GM18909 (cell line): ENCODE measurements at regions not wholly inside any gene's neighbourhood (a gene's known extent, or its start where the extent isn't known, plus 50 kb on each side); places are given as distances from the start of the nearest gene placed in this dataset.

Source experiments
- ATAC-seq: cut with Tn5 transposase; IDR thresholded peaks from one replicate; pipeline ENCODE4 v1.9.1; 2021; ENCODE audit warnings: mild to moderate bottlenecking; ENCODE audit not compliant: unreplicated experiment, poor library complexity

DNA sequence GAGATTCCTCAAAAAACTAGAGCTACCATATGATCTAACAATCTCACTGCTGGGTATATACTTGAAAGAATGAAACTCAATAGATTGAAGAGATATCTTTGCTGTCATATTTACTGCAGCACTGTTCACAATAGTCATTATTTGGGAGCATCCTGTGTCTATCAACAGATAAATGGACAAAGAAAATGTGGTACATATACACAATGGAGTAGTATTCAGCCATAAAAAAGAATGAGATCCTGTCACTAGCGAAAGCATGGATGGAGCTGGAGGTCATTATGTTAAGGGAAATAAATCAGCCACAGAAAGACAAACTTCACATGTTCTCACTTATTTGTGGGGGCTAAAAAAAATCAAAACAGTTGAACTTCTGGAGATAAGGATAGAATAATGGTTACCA is 505.7 kb upstream of the ARRDC3 start:
- ATAC-seq, result no peak

DNA sequence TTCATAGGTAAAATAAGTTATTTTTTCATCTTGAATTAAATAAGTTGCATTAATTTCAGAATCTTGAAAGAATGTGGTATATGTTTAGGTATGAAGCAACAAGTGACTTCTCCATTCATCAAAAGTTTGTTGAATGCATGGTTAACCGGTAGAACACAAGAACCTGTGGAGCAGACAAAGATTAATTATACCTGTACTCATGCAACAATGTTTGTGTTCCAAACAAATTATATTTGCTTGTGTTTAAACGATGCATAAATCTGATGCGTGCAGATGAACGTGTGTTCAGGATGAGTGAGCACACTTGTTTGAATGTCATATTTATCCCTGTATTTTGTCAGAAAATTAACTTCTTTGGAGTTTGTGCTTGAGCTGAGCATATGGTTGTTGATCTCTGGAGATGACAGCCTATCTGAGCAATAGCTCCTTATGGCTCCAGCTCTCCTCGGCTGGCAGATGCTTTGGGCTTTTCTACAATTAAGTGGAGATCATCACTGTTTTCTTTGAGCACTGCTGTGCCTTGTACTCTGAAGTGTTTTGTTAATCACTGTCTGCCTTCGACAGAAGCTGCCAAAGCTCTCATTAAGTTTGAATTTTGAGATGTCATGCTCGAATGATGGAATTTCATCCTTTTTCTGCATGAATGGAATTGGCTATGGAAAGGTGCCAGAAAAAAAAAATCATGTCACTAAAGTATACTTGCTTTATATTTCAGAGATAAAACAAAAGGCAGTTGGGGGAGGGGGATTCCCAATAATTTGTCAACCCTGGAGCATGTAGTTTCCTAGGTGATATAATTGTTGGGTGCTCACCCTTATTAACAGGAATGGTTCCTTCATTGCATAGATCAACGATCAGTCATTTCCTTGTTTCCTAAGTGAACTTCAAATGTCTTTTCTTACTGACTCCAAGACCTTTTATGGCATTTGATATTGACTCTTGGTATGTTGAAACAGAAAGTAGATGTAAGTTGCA is 502.5 kb upstream of the ARRDC3 start:
- ATAC-seq, result no peak

- no peak for ATAC-seq
Observed at GRCh38 chr5:91884036-91884435, 500.9 kb upstream of the ARRDC3 start.

GRCh38 chr5:91875196-91875779 is 492.2 kb upstream of the ARRDC3 start:
- no peak for ATAC-seq

- ATAC-seq, result no peak
Observed at GRCh38 chr5:91867799-91868198, 484.7 kb upstream of the ARRDC3 start.

DNA sequence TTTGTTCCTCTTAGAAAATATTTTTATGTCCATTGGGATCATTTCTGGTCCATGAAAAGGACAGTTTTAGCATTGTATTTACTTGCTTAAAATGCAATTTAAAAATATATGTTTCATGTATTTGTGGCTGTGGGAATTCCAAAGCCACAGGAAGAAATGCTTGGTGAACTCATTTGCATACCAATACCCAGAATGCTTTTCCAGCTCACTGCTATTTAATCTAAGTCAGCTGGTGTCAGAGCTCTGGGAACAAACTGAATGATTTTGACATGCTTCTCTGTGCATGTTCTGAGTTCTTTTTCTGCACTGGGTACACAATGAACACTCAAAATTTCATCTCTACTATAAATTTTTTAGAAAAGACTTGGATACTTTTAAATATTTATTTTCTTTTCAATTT is 482.8 kb upstream of the ARRDC3 start:
- ATAC-seq, result no peak

- ATAC-seq, result no peak
Observed at GRCh38 chr5:91864962-91865361, 481.8 kb upstream of the ARRDC3 start.

- ATAC-seq, result no peak
Observed at GRCh38 chr5:91851670-91852069, 468.6 kb upstream of the ARRDC3 start.

- no peak for ATAC-seq
Observed at GRCh38 chr5:91850031-91850430, 466.9 kb upstream of the ARRDC3 start.

DNA sequence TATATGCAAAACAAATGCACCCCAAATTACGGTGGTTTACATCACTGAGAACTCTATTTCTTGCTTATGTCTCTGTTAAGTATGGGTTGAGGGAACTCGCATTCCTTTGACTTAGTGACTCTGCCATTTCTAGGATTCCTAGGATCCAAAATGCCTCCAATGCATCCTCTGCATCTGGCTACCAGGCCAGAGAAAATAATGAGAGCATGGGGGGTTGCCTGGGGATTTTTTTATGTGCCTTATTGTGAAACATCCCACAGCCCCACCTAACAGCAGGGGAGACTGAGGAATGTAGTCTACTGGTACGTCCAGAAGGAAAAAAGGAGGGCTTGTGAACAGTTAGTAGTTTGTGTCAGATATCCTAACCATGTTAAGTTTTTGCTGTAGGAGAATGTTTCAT is 466.0 kb upstream of the ARRDC3 start:
- no peak for ATAC-seq

DNA sequence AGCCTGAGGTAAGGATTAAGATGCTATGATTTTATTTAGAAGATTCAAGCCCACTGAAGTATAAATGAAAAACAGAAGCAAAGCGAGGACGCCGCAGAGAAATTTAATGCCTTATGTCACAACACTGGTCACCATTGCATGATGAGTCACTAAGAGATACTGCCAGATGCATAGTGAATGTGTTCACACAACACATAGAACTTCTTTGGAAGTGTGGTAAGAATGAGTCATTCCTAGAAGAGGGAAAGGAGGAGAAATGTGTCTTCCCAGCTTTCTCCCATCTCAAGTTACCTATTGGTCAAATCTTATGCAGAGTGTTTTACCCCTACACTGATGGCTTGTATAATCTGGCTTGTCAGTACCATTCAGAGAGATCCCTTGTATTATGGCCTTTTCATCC is 465.3 kb upstream of the ARRDC3 start:
- ATAC-seq, result no peak

DNA sequence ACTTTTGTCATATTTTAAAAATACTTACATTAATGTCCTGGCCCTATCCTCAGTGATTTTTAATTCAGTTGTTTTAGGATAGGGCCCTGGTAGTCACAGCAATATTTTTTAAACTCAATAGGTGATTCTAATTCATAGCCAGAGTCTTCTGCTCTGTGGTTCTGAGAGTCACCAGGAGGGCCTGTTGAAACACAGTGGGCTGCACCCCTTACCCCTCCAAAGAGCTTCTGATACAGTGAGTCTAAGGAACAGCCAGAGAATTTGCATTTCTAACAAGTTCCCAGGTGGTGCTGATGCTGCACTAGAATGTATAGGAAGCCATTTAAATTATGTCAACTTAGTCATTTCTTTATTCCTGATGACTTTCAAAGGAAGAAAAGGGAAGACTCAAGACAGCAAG is 458.3 kb upstream of the ARRDC3 start:
- no peak for ATAC-seq

- ATAC-seq, result no peak
Observed at GRCh38 chr5:91840412-91840811, 457.3 kb upstream of the ARRDC3 start.

GRCh38 chr5:91839721-91840120 is 456.6 kb upstream of the ARRDC3 start:
- no peak for ATAC-seq

DNA sequence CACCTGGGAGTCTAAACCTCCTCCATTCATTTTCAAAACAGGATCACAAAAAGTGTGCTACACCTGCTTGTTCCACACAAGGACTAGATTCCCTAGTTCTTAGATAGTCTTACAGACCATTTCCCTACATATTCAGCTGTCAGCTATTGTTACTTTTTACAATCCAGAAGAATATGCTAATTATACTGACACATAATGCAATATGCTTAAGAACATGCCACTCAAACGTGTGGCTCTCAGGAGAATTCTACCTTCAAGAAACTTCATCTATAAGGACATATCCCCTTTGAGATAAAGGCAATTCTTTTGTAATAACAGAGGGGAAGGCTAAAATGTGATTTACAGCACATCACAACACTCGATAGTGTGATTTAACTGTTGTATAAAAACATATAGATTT is 456.1 kb upstream of the ARRDC3 start:
- ATAC-seq, result no peak

- ATAC-seq, result no peak
Observed at GRCh38 chr5:91830361-91830953, 447.3 kb upstream of the ARRDC3 start.

DNA sequence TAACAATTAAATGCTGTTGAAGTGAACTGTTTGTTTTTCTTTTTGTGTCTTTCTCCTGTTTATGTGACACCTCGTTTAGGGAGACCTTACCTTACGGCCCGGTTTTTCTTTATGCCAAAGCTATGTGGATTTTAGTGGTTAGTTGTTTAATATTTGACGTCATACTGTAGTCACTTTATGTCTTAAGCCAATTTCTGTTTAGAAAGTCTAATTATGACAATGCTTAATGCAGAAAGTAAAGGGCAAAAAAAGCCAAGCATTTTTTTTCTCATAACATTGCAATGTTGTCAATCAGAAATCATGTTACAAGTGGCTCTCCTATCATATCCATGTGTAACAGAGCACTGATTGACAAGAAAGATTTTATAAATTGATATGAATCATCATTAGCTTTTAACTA is 442.5 kb upstream of the ARRDC3 start:
- ATAC-seq, result no peak

GRCh38 chr5:91824406-91824805 is 441.3 kb upstream of the ARRDC3 start:
- no peak for ATAC-seq

- no peak for ATAC-seq
Observed at GRCh38 chr5:91820874-91821273, 437.8 kb upstream of the ARRDC3 start.

DNA sequence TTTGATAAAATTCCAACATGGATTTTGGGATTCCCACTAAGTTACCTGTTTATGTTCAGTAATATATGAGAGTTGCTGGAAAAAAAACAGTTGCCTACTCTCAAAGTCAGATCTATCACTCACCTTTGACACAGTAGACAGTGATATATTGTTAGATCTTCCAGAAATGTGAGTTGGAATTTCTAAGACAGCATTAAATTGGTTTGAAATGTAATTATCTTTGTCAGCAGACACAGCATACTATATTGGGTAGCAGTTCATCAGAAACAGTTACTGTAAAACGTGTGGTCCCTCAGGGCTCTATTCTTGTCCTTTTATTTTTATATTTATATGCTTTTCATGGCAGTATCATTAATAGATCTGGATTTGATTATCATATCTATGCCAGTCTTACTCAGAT is 433.6 kb upstream of the ARRDC3 start:
- no peak for ATAC-seq

GRCh38 chr5:91797576-91797975 is 414.5 kb upstream of the ARRDC3 start:
- ATAC-seq, result no peak
